Hepatocyte (in vitro differentiated cells): ENCODE measurements at regions not wholly inside any gene's neighbourhood (a gene's known extent, or its start where the extent isn't known, plus 50 kb on each side); places are given as distances from the start of the nearest gene placed in this dataset.

Experiments
- EZH2phosphoT487 ChIP-seq: fragments of 200-600 bp; sonication (generic); IDR thresholded peaks from one replicate; pipeline ENCODE4 v1.6.1; 2018; ENCODE audit warnings: antibody characterized with exemption, mild to moderate bottlenecking, low read depth, moderate library complexity; ENCODE audit not compliant: unreplicated experiment, severe bottlenecking
- TF ChIP-seq, protein P1 (sequence below): fragments of 200-600 bp; sonication (generic); IDR thresholded peaks from 2 replicates; pipeline ENCODE4 v1.5.1; 2016; ENCODE audit warnings: antibody characterized with exemption, mild to moderate bottlenecking; ENCODE audit not compliant: poor library complexity

DNA sequence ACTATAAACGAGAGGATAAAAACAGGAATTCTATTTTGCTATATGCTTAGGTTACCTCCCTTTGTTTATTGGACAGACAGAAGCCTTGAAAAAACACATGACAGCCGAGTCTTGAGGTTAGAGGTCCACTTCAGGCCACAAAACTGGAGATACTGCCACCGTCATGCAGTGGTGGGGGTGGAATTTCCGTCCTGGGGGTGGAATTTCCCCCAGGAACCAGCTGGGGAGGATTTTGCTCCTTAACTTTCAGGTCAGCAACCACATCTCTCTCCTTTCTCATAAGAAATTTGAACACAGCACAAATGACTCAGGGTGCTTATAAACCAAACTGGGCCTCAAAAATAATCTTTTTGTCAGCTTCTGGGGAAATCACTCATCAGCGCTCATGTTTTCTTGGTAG lies 545.8 kb upstream of the ADAMTS9 start:
- TF ChIP-seq, protein P1, sequence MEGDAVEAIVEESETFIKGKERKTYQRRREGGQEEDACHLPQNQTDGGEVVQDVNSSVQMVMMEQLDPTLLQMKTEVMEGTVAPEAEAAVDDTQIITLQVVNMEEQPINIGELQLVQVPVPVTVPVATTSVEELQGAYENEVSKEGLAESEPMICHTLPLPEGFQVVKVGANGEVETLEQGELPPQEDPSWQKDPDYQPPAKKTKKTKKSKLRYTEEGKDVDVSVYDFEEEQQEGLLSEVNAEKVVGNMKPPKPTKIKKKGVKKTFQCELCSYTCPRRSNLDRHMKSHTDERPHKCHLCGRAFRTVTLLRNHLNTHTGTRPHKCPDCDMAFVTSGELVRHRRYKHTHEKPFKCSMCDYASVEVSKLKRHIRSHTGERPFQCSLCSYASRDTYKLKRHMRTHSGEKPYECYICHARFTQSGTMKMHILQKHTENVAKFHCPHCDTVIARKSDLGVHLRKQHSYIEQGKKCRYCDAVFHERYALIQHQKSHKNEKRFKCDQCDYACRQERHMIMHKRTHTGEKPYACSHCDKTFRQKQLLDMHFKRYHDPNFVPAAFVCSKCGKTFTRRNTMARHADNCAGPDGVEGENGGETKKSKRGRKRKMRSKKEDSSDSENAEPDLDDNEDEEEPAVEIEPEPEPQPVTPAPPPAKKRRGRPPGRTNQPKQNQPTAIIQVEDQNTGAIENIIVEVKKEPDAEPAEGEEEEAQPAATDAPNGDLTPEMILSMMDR = no peak
- TF ChIP-seq EZH2phosphoT487 = no peak
